Neural cell (in vitro differentiated cells): ENCODE measurements at regions not wholly inside any gene's neighbourhood (a gene's known extent, or its start where the extent isn't known, plus 50 kb on each side); places are given as distances from the start of the nearest gene placed in this dataset.

ENCODE experiments used
- H2AFZ ChIP-seq: fragments of 200-600, 300-800 bp; sonication (generic), shearing (Covaris generic); 2 replicates; pipeline ENCODE4 v1.6.0; 2014; ENCODE audit warnings: low read depth, mild to moderate bottlenecking, antibody characterized with exemption, low read length, moderate library complexity
- H3F3A ChIP-seq: fragments of 200-600 bp; shearing (Covaris generic); 2 replicates; pipeline ENCODE4 v1.6.1; 2016; ENCODE audit warnings: mild to moderate bottlenecking, moderate library complexity, mixed read lengths, antibody characterized with exemption, low read length; ENCODE audit not compliant: insufficient read depth, poor library complexity, severe bottlenecking
- H3K27ac ChIP-seq: fragments of 200-600, 300-800 bp; sonication (generic), shearing (Covaris generic); 2 replicates; pipeline ENCODE4 v1.5.1; 2014; ENCODE audit warnings: mild to moderate bottlenecking, low read length, moderate library complexity
- H3K27me3 ChIP-seq: fragments of 300-800, 200-600 bp; sonication (generic), shearing (Covaris generic); 2 replicates; pipeline ENCODE4 v1.6.0; 2014; ENCODE audit warnings: mild to moderate bottlenecking, low read depth, low read length, moderate library complexity; ENCODE audit not compliant: insufficient read depth
- H3K36me3 ChIP-seq: fragments of 300-800, 200-600 bp; sonication (generic), shearing (Covaris generic); 2 replicates; pipeline ENCODE4 v1.5.1; 2014; ENCODE audit warnings: mild to moderate bottlenecking, antibody characterized with exemption, low read length, moderate library complexity; ENCODE audit not compliant: insufficient read depth
- H3K4me2 ChIP-seq: fragments of 300-800, 200-600 bp; sonication (generic), shearing (Covaris generic); 2 replicates; pipeline ENCODE4 v1.6.0; 2014; ENCODE audit warnings: mild to moderate bottlenecking, low read length
- H3K4me3 ChIP-seq: fragments of 300-800, 200-600 bp; sonication (generic), shearing (Covaris generic); 2 replicates; pipeline ENCODE4 v1.5.1; 2014; ENCODE audit warnings: mild to moderate bottlenecking, low read length, moderate library complexity
- H3K79me2 ChIP-seq: fragments of 200-600 bp; shearing (Covaris generic); replicated peaks from 2 replicates; pipeline ENCODE4 v1.6.0; 2014; ENCODE audit warnings: mild to moderate bottlenecking, low read length, moderate library complexity; ENCODE audit not compliant: insufficient read depth
- H3K9ac ChIP-seq: fragments of 300-800, 200-600 bp; sonication (generic), shearing (Covaris generic); 2 replicates; pipeline ENCODE4 v1.6.1; 2016; ENCODE audit warnings: mild to moderate bottlenecking, low read length, mixed read lengths
- H3K9me2 ChIP-seq: fragments of 200-600 bp; shearing (Covaris generic); 2 replicates; pipeline ENCODE4 v1.6.1; 2016; ENCODE audit warnings: mild to moderate bottlenecking, low read length, mixed read lengths; ENCODE audit not compliant: insufficient read depth
- H3K9me3 ChIP-seq: fragments of 200-600, 300-800 bp; sonication (generic), shearing (Covaris generic); 2 replicates; pipeline ENCODE4 v1.6.1; 2016; ENCODE audit warnings: mild to moderate bottlenecking, mixed run types, low read length, moderate library complexity, mixed read lengths
- H4K20me1 ChIP-seq: fragments of 200-600 bp; shearing (Covaris generic); 2 replicates; pipeline ENCODE4 v1.6.1; 2016; ENCODE audit warnings: mild to moderate bottlenecking, mixed run types; ENCODE audit not compliant: insufficient read depth
- EP300 ChIP-seq: fragments of 450-650 bp; conservative IDR thresholded peaks from 2 replicates; pipeline ENCODE4 v1.6.1; 2014; ENCODE audit warnings: antibody characterized with exemption, mild to moderate bottlenecking, moderate library complexity; ENCODE audit not compliant: poor library complexity, severe bottlenecking
- EZH2 ChIP-seq: fragments of 200-600, 300-800 bp; shearing (Covaris generic), sonication (generic); IDR thresholded peaks from 2 replicates; pipeline ENCODE4 v1.6.1; 2014; ENCODE audit warnings: antibody characterized with exemption, low read length, borderline replicate concordance, mild to moderate bottlenecking; ENCODE audit not compliant: insufficient read depth, poor library complexity, severe bottlenecking
- MXI1 ChIP-seq: fragments of 450-650 bp; conservative IDR thresholded peaks from 2 replicates; pipeline ENCODE4 v1.6.1; 2014; ENCODE audit warnings: antibody characterized with exemption, mild to moderate bottlenecking; ENCODE audit not compliant: poor library complexity, severe bottlenecking
- POLR2AphosphoS5 ChIP-seq: IDR thresholded peaks from 2 replicates; pipeline ENCODE4 v1.6.1; 2012
- RAD21 ChIP-seq: fragments of 450-650 bp; conservative IDR thresholded peaks from 2 replicates; pipeline ENCODE4 v1.6.1; 2014; ENCODE audit warnings: antibody characterized with exemption, mild to moderate bottlenecking, moderate library complexity
- REST ChIP-seq: IDR thresholded peaks from 2 replicates; pipeline ENCODE4 v1.6.1; 2012; ENCODE audit warnings: borderline replicate concordance
- SMC3 ChIP-seq: fragments of 450-650 bp; conservative IDR thresholded peaks from 2 replicates; pipeline ENCODE4 v1.6.1; 2014; ENCODE audit warnings: antibody characterized with exemption, mild to moderate bottlenecking, moderate library complexity; ENCODE audit not compliant: poor library complexity
- TAF1 ChIP-seq: IDR thresholded peaks from 2 replicates; pipeline ENCODE4 v1.6.1; 2012; ENCODE audit warnings: low read depth
- TF ChIP-seq, protein P1 (sequence below): fragments of 450-650 bp; IDR thresholded peaks from 2 replicates; pipeline ENCODE4 v1.5.1; 2014; ENCODE audit warnings: antibody characterized with exemption, mild to moderate bottlenecking, moderate library complexity; ENCODE audit not compliant: poor library complexity, severe bottlenecking

GRCh38 chr13:22173610-22174009, 502.7 kb downstream of the FGF9 start:
- H3K9me2 ChIP-seq, result no peaks in the 10 kb centered on the region
- H4K20me1 ChIP-seq, result no peaks in the 10 kb centered on the region
- H3K27me3 ChIP-seq, result no peaks in the 10 kb centered on the region
- no peak for TF ChIP-seq TAF1
- no peaks in the 10 kb centered on the region for H3K79me2 ChIP-seq
- H3K4me3 ChIP-seq, result no peak overlapping the region
- H3K4me2 ChIP-seq, result no peak overlapping the region
- H3K36me3 ChIP-seq, result no peaks in the 10 kb centered on the region
- H2AFZ ChIP-seq, result no peak overlapping the region
- H3K9ac ChIP-seq, result no peak overlapping the region
- no peak overlapping the region for H3K27ac ChIP-seq
- H3F3A ChIP-seq, result no peaks in the 10 kb centered on the region
- H3K9me3 ChIP-seq, result no peaks in the 10 kb centered on the region

DNA sequence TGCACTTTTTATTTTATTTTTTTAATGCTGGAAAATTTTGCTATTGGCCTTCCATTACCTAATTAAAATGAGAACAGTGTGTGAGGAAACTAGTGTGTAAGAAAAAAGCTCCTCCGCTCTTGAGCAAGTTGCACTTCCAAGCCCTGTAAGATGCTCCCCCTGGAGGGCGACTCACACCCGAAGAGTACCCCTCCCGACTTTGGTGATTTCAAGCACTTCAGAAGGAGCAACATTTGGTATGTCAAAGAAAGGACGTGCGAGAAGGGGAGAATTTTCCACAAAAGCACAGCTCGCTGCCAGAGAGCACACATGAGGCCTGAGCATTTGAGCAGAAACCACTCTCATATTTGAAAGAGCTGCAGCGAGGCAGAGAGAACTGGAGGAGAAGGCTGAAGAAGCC, 504.4 kb downstream of the FGF9 start:
- H3K4me2 ChIP-seq, result no peak overlapping the region
- TF ChIP-seq POLR2AphosphoS5, result no peak
- TF ChIP-seq EP300, result no peak
- TF ChIP-seq REST, result no peak
- no peak for TF ChIP-seq TAF1
- no peak for TF ChIP-seq MXI1
- no peak for TF ChIP-seq EZH2
- no peak for TF ChIP-seq SMC3
- no peak for TF ChIP-seq RAD21
- TF ChIP-seq, protein P1, sequence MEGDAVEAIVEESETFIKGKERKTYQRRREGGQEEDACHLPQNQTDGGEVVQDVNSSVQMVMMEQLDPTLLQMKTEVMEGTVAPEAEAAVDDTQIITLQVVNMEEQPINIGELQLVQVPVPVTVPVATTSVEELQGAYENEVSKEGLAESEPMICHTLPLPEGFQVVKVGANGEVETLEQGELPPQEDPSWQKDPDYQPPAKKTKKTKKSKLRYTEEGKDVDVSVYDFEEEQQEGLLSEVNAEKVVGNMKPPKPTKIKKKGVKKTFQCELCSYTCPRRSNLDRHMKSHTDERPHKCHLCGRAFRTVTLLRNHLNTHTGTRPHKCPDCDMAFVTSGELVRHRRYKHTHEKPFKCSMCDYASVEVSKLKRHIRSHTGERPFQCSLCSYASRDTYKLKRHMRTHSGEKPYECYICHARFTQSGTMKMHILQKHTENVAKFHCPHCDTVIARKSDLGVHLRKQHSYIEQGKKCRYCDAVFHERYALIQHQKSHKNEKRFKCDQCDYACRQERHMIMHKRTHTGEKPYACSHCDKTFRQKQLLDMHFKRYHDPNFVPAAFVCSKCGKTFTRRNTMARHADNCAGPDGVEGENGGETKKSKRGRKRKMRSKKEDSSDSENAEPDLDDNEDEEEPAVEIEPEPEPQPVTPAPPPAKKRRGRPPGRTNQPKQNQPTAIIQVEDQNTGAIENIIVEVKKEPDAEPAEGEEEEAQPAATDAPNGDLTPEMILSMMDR, result no peak
- no peaks in the 10 kb centered on the region for H3K36me3 ChIP-seq
- no peaks in the 10 kb centered on the region for H3K79me2 ChIP-seq
- no peaks in the 10 kb centered on the region for H3K9me3 ChIP-seq
- H3K27me3 ChIP-seq, result no peaks in the 10 kb centered on the region
- no peak overlapping the region for H2AFZ ChIP-seq
- H3K27ac ChIP-seq, result no peak overlapping the region
- H3F3A ChIP-seq, result no peaks in the 10 kb centered on the region
- H4K20me1 ChIP-seq, result no peaks in the 10 kb centered on the region
- H3K9ac ChIP-seq, result no peak overlapping the region
- H3K9me2 ChIP-seq, result no peaks in the 10 kb centered on the region
- H3K4me3 ChIP-seq, result no peak overlapping the region

- Histone ChIP-seq H3K9me2 (no peaks in the 10 kb centered on the region), H3F3A (no peaks in the 10 kb centered on the region), H3K27ac (no peak overlapping the region), H3K9me3 (no peaks in the 10 kb centered on the region), H3K36me3 (no peaks in the 10 kb centered on the region), H4K20me1 (no peaks in the 10 kb centered on the region), H3K9ac (no peak overlapping the region), H3K27me3 (no peaks in the 10 kb centered on the region), H3K4me2 (no peak overlapping the region), H2AFZ (no peak overlapping the region), H3K79me2 (no peaks in the 10 kb centered on the region), H3K4me3 (no peak overlapping the region)
- TF ChIP-seq EZH2 (no peak), REST (no peak), MXI1 (no peak), EP300 (no peak), RAD21 (no peak), SMC3 (no peak), TAF1 (no peak), POLR2AphosphoS5 (no peak)
- TF ChIP-seq, protein P1, result no peak
Measured at GRCh38 chr13:22175815-22176214, 504.9 kb downstream of the FGF9 start.
